SK-N-SH (cell line): ENCODE measurements at regions not wholly inside any gene's neighbourhood (a gene's known extent, or its start where the extent isn't known, plus 50 kb on each side); places are given as distances from the start of the nearest gene placed in this dataset.

Experiments used
- RCOR1 ChIP-seq: fragments of 150-350 bp; IDR thresholded peaks from 2 replicates; pipeline ENCODE4 v1.6.1; 2017; ENCODE audit warnings: antibody characterized with exemption, low read length
- ZBTB33 ChIP-seq: IDR thresholded peaks from 2 replicates; pipeline ENCODE4 v1.4.0; 2012; ENCODE audit warnings: low read depth, borderline replicate concordance

GRCh38 chr13:27338207-27338606 is 67.6 kb downstream of the RASL11A start:
- no peak for TF ChIP-seq ZBTB33
- no peak for TF ChIP-seq RCOR1
